ENCODE measurements at regions not wholly inside any gene's neighbourhood (a gene's known extent, or its start where the extent isn't known, plus 50 kb on each side); places are given as distances from the start of the nearest gene placed in this dataset.
A peak's percentile ranks its signal among the peaks of the same experiment; 100 is the strongest.

- TF ChIP-seq HMGN3 (IDR thresholded peaks at IDR 0.05; ENCODE audit: borderline replicate concordance, extremely low read depth, insufficient read length, low read depth, low read length) (peak; percentile 32), MIER1 (IDR thresholded peaks at IDR 0.05; ENCODE audit: low read depth) (no peak), CREM (IDR thresholded peaks at IDR 0.05; ENCODE audit: low read depth) (0 out of 2 replicates have a peak, but pooled peaks have one; percentile 4), CBFA2T2 (conservative IDR thresholded peaks at IDR 0.05) (peak; percentile 77), NFIC (IDR thresholded peaks at IDR 0.05) (peak; percentile 50), MTA2 (IDR thresholded peaks at IDR 0.05; ENCODE audit: low read depth) (peak; percentile 66), ZNF561 (CRISPR knock-in tag; conservative IDR thresholded peaks at IDR 0.05) (no peak), KDM1A (IDR thresholded peaks at IDR 0.05) (peak; percentile 85 to 87), BHLHE40 (IDR thresholded peaks at IDR 0.05; ENCODE audit: low read length) (0 out of 2 replicates have a peak, but pooled peaks have one; percentile 16), EHMT2 (IDR thresholded peaks at IDR 0.05) (peak; percentile 81), ZNF766 (CRISPR knock-in tag; conservative IDR thresholded peaks at IDR 0.05) (0 out of 2 replicates have a peak, but pooled peaks have one; percentile 26), HDAC1 (IDR thresholded peaks at IDR 0.05) (peak in 1 of 2 experiments; percentile 83; a peak in 2 of 4 replicates), SMARCC2 (IDR thresholded peaks at IDR 0.05; ENCODE audit: low read depth) (0 out of 2 replicates have a peak, but pooled peaks have one; percentile 27), CTBP1 (IDR thresholded peaks at IDR 0.05; ENCODE audit: borderline replicate concordance) (peak; percentile 91), ELF1 (tag; IDR thresholded peaks at IDR 0.05) (peak; percentile 36; the same call in 1 of the 2 replicates), TRIM24 (IDR thresholded peaks at IDR 0.05) (0 out of 4 replicates have a peak, but pooled peaks of 1 of the 2 experiments have one; percentile 45), STAT5A (IDR thresholded peaks at IDR 0.05; ENCODE audit: borderline replicate concordance, low read length) (peak; percentile 74), SP2 (IDR thresholded peaks at IDR 0.05; ENCODE audit: extremely low read depth, low read depth, low read length, poor library complexity, severe bottlenecking) (no peak), TAL1 (IDR thresholded peaks at IDR 0.05) (peak; percentile 60), RNF2 (IDR thresholded peaks at IDR 0.05) (peak; percentile 71; the same call in 1 of the 2 replicates), ZNF24 (IDR thresholded peaks at IDR 0.05) (peak; percentile 96), ETV6 (IDR thresholded peaks at IDR 0.05; ENCODE audit: borderline replicate concordance in 1 of 2, low read depth in 2 of 2, low read length in 1 of 2) (peak in 1 of 2 experiments; percentile 46; a peak in 1 of 4 replicates), ETV6 (CRISPR knock-in tag; IDR thresholded peaks at IDR 0.05; ENCODE audit: borderline replicate concordance) (no peak), GATA2 (CRISPR knock-in tag; IDR thresholded peaks at IDR 0.05) (peak; percentile 52; the same call in 1 of the 2 replicates), TGIF2 (CRISPR knock-in tag; IDR thresholded peaks at IDR 0.05) (no peak)
- TF ChIP-seq, protein P1, sequence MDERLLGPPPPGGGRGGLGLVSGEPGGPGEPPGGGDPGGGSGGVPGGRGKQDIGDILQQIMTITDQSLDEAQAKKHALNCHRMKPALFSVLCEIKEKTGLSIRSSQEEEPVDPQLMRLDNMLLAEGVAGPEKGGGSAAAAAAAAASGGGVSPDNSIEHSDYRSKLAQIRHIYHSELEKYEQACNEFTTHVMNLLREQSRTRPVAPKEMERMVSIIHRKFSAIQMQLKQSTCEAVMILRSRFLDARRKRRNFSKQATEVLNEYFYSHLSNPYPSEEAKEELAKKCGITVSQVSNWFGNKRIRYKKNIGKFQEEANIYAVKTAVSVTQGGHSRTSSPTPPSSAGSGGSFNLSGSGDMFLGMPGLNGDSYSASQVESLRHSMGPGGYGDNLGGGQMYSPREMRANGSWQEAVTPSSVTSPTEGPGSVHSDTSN (CRISPR knock-in tag; IDR thresholded peaks at IDR 0.05; ENCODE audit: low read depth), result no peak
- TF ChIP-seq, protein P1 (tag; conservative IDR thresholded peaks at IDR 0.05; ENCODE audit: low read depth), result peak; percentile 83
- TF ChIP-seq, protein P2, sequence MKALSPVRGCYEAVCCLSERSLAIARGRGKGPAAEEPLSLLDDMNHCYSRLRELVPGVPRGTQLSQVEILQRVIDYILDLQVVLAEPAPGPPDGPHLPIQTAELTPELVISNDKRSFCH (CRISPR knock-in tag; IDR thresholded peaks at IDR 0.05), result no peak
- TF ChIP-seq, protein P2 (tag; IDR thresholded peaks at IDR 0.05), result peak; percentile 47; the same call in 1 of the 2 replicates
These were observed 154.1 kb downstream of the CD24 start (continued) for GRCh38 chr6:106820412-106820852.

Data from K562 (cell line).